K562 (cell line): ENCODE measurements at regions not wholly inside any gene's neighbourhood (a gene's known extent, or its start where the extent isn't known, plus 50 kb on each side); places are given as distances from the start of the nearest gene placed in this dataset.
A peak's percentile ranks its signal among the peaks of the same experiment; 100 is the strongest.

Source experiments
- ATF1 ChIP-seq, 2 experiments: fragments of 450-650 bp in 1 of 2; IDR thresholded peaks; 2 replicates each; pipeline ENCODE4 v1.6.1; 2016; ENCODE audit warnings: missing compliant biosample characterization in 1 of 2, missing genetic modification characterization in 1 of 2
- ATF2 ChIP-seq: sonication (generic); formaldehyde crosslinking; IDR thresholded peaks from 2 replicates; pipeline ENCODE4 v1.8.1; 2022; ENCODE audit warnings: missing genetic modification reagents
- ATF7 ChIP-seq: fragments of 450-650 bp; IDR thresholded peaks from 2 replicates; pipeline ENCODE4 v1.7.1; 2014; ENCODE audit warnings: mild to moderate bottlenecking, moderate library complexity
- EWSR1 ChIP-seq: fragments of 450-650 bp; IDR thresholded peaks from 2 replicates; pipeline ENCODE4 v1.6.1; 2018; ENCODE audit warnings: borderline replicate concordance, mild to moderate bottlenecking, low read depth, moderate library complexity; ENCODE audit not compliant: partially characterized antibody
- JUND ChIP-seq, 2 experiments: IDR thresholded peaks; 2 replicates in 1 of 2; 3 replicates in 1 of 2; pipeline ENCODE4 v1.6.1; 2011; ENCODE audit warnings: borderline replicate concordance in 2 of 2, low read depth in 2 of 2, low read length in 2 of 2, improper control_type of control experiment in 1 of 2, missing biosample characterization in 1 of 2, missing genetic modification characterization in 1 of 2, missing genetic modification reagents in 1 of 2
- MLLT1 ChIP-seq, 2 experiments: fragments of 450-650 bp; IDR thresholded peaks; 2 replicates each; pipeline ENCODE4 v1.6.1; 2016
- NFIC ChIP-seq: fragments of 450-650 bp; IDR thresholded peaks from 2 replicates; pipeline ENCODE4 v1.6.1; 2017; ENCODE audit warnings: mild to moderate bottlenecking, inconsistent platforms
- POLR2H ChIP-seq: IDR thresholded peaks from 2 replicates; pipeline ENCODE4 v1.6.1; 2016; ENCODE audit warnings: missing genetic modification characterization, low read depth, mild to moderate bottlenecking, control low read depth, missing compliant biosample characterization, moderate library complexity
- PPARD ChIP-seq: fragments of 250-450 bp; sonication (Bioruptor Pico); IDR thresholded peaks from 2 replicates; pipeline ENCODE4 v1.8.0; 2022; ENCODE audit warnings: inconsistent platforms, mild to moderate bottlenecking, moderate library complexity
- PTBP1 ChIP-seq: fragments of 200-400 bp; formaldehyde crosslinking; IDR thresholded peaks from 2 replicates; pipeline ENCODE4 v1.6.1; 2017; ENCODE audit warnings: low read depth, low read length
- RAD21 ChIP-seq, 2 experiments: fragments of 250-450 bp in 1 of 2; fragments of 450-650 bp in 1 of 2; sonication (Bioruptor Pico) in 1 of 2; formaldehyde crosslinking in 1 of 2; IDR thresholded peaks in 1 of 2; conservative IDR thresholded peaks in 1 of 2; 2 replicates each; pipeline versions ENCODE4 v1.4.0 to v1.8.0; 2020 to 2022; ENCODE audit warnings: mild to moderate bottlenecking in 2 of 2, moderate library complexity in 1 of 2
- RCOR1 ChIP-seq, 2 experiments: IDR thresholded peaks; 2 replicates each; pipeline ENCODE4 v1.6.1; 2012; ENCODE audit warnings: low read depth in 2 of 2, low read length in 2 of 2, borderline replicate concordance in 1 of 2, improper control_type of control experiment in 1 of 2
- TAF9B ChIP-seq: fragments of 450-650 bp; IDR thresholded peaks from 2 replicates; pipeline ENCODE4 v1.6.1; 2018; ENCODE audit warnings: mild to moderate bottlenecking; ENCODE audit not compliant: partially characterized antibody
- THAP12 ChIP-seq: fragments of 250-450 bp; sonication (Bioruptor Pico); IDR thresholded peaks from 2 replicates; pipeline ENCODE4 v1.9.0; 2021; ENCODE audit warnings: mild to moderate bottlenecking, inconsistent platforms
- ZKSCAN3 ChIP-seq: fragments of 250-450 bp; sonication (Bioruptor Pico); IDR thresholded peaks from 2 replicates; pipeline ENCODE4 v1.4.0; 2020
- ZMIZ1 ChIP-seq, 2 experiments: fragments of 150-350 bp in 1 of 2; IDR thresholded peaks; 2 replicates each; pipeline ENCODE4 v1.6.1; 2012 to 2016; ENCODE audit warnings: low read depth in 2 of 2, low read length in 2 of 2, mild to moderate bottlenecking in 1 of 2, moderate library complexity in 1 of 2
- ZNF253 ChIP-seq: fragments of 250-450 bp; sonication (Bioruptor Pico); conservative IDR thresholded peaks from 2 replicates; pipeline ENCODE4 v1.6.1; 2021; ENCODE audit warnings: mild to moderate bottlenecking
- ZNF76 ChIP-seq: fragments of 250-450 bp; sonication (Bioruptor Pico); IDR thresholded peaks from 2 replicates; pipeline ENCODE4 v1.4.0; 2020; ENCODE audit warnings: mild to moderate bottlenecking, moderate library complexity, borderline replicate concordance

GRCh38 chr1:65527190-65527589, 106.7 kb downstream of the LEPR start (continued):
- no peak for TF ChIP-seq THAP12
- no peak for TF ChIP-seq PTBP1
- peak in 1 of 2 experiments; percentile 18; a peak in 1 of 4 replicates for TF ChIP-seq MLLT1 (IDR thresholded peaks at IDR 0.05)
- no peak for TF ChIP-seq EWSR1
- TF ChIP-seq ZNF76 (CRISPR knock-in tag) = no peak
- TF ChIP-seq JUND (IDR thresholded peaks at IDR 0.05; ENCODE audit: borderline replicate concordance, low read depth, low read length) = 0 out of 2 replicates have a peak, but pooled peaks have one; percentile 0
- TF ChIP-seq JUND (tag; IDR thresholded peaks at IDR 0.05; ENCODE audit: borderline replicate concordance, low read depth, low read length) = no peak
- no peak for TF ChIP-seq POLR2H (tag)
- TF ChIP-seq ATF7 = no peak
- no peak for TF ChIP-seq RAD21 (CRISPR knock-in tag; conservative IDR thresholded peaks at IDR 0.05 in 1 of 2, IDR thresholded peaks at IDR 0.05 in 1 of 2)
- TF ChIP-seq RCOR1 (IDR thresholded peaks at IDR 0.05; ENCODE audit: borderline replicate concordance in 1 of 2, low read depth in 2 of 2, low read length in 2 of 2) = 0 out of 4 replicates have a peak, but pooled peaks of 1 of the 2 experiments have one; percentile 25
- TF ChIP-seq TAF9B = peak; percentile 8
- no peak for TF ChIP-seq ZKSCAN3 (CRISPR knock-in tag)
- TF ChIP-seq ZMIZ1 (IDR thresholded peaks at IDR 0.05; ENCODE audit: low read depth in 2 of 2, low read length in 2 of 2) = no peak
- TF ChIP-seq NFIC = peak; percentile 27
- TF ChIP-seq PPARD (CRISPR knock-in tag) = no peak
- TF ChIP-seq ZNF253 (CRISPR knock-in tag) = no peak
- TF ChIP-seq ATF2 (CRISPR knock-in tag) = no peak
- TF ChIP-seq ATF1 (CRISPR knock-in tag; IDR thresholded peaks at IDR 0.05) = no peak
- TF ChIP-seq ATF1 (tag; IDR thresholded peaks at IDR 0.05) = no peak
